ENCODE measurements at regions not wholly inside any gene's neighbourhood (a gene's known extent, or its start where the extent isn't known, plus 50 kb on each side); places are given as distances from the start of the nearest gene placed in this dataset.

GRCh38 chr2:22491442-22491841 is 893.5 kb upstream of the KLHL29 start:
- DNase-seq (ENCODE audit: low read depth): no peak
- TF ChIP-seq, protein P1, sequence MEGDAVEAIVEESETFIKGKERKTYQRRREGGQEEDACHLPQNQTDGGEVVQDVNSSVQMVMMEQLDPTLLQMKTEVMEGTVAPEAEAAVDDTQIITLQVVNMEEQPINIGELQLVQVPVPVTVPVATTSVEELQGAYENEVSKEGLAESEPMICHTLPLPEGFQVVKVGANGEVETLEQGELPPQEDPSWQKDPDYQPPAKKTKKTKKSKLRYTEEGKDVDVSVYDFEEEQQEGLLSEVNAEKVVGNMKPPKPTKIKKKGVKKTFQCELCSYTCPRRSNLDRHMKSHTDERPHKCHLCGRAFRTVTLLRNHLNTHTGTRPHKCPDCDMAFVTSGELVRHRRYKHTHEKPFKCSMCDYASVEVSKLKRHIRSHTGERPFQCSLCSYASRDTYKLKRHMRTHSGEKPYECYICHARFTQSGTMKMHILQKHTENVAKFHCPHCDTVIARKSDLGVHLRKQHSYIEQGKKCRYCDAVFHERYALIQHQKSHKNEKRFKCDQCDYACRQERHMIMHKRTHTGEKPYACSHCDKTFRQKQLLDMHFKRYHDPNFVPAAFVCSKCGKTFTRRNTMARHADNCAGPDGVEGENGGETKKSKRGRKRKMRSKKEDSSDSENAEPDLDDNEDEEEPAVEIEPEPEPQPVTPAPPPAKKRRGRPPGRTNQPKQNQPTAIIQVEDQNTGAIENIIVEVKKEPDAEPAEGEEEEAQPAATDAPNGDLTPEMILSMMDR (IDR thresholded peaks at IDR 0.05; ENCODE audit: insufficient read depth, low read depth, low read length, missing control alignments): no peak
- H3K4me3 ChIP-seq (ENCODE audit: low read length): no peak overlapping the region

- TF ChIP-seq, protein P1 (IDR thresholded peaks at IDR 0.05; ENCODE audit: insufficient read depth, low read depth, low read length, missing control alignments): no peak
- H3K4me3 ChIP-seq (ENCODE audit: low read length): no peak overlapping the region
- no peak for DNase-seq (ENCODE audit: low read depth)
Observed at GRCh38 chr2:22494156-22494555, 890.8 kb upstream of the KLHL29 start.

- H3K4me3 ChIP-seq (ENCODE audit: low read length): no peak overlapping the region
- DNase-seq (ENCODE audit: low read depth): no peak
- TF ChIP-seq, protein P1 (IDR thresholded peaks at IDR 0.05; ENCODE audit: insufficient read depth, low read depth, low read length, missing control alignments): no peak
Observed at GRCh38 chr2:22497064-22497463, 887.9 kb upstream of the KLHL29 start.

- DNase-seq (ENCODE audit: low read depth): no peak
- TF ChIP-seq, protein P1 (IDR thresholded peaks at IDR 0.05; ENCODE audit: insufficient read depth, low read depth, low read length, missing control alignments): no peak
- no peak overlapping the region for H3K4me3 ChIP-seq (ENCODE audit: low read length)
Observed at GRCh38 chr2:22497789-22498188, 887.2 kb upstream of the KLHL29 start.

GRCh38 chr2:22499082-22499839 is 885.7 kb upstream of the KLHL29 start:
- DNase-seq (ENCODE audit: low read depth): no peak
- H3K4me3 ChIP-seq (ENCODE audit: low read length): no peak overlapping the region
- TF ChIP-seq, protein P1 (IDR thresholded peaks at IDR 0.05; ENCODE audit: insufficient read depth, low read depth, low read length, missing control alignments): no peak

DNA sequence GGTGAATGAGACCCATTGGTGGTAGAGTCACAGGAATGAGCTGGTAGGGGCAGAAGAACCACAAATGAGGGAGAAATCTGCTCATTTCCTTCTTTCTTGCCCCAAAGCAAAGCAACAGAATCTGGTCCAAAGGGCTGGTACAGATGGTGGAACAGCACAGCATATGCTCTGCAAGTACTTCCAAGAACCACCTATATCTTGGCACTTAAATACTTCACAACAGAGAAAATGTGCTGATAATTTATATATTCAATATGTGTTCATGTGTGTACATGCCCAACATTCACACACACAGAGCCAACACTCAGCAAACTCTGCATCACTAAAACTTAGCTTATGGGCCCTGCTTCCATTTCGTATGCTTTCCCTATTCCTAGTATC is 884.4 kb upstream of the KLHL29 start:
- H3K4me3 ChIP-seq (ENCODE audit: low read length): no peak overlapping the region

More for the DNA sequence above, 884.4 kb upstream of the KLHL29 start:
- TF ChIP-seq, protein P1 (IDR thresholded peaks at IDR 0.05; ENCODE audit: insufficient read depth, low read depth, low read length, missing control alignments): no peak
- no peak for DNase-seq (ENCODE audit: low read depth)

Measured in epithelial cell of esophagus (primary cell).